NOMO-1 treated with dmso at 0.1 percent for 144 hours (cell line): ENCODE measurements at regions not wholly inside any gene's neighbourhood (a gene's known extent, or its start where the extent isn't known, plus 50 kb on each side); places are given as distances from the start of the nearest gene placed in this dataset.

Source experiments
- DNase-seq: peaks from one replicate; lab custom pipeline; 2025; ENCODE audit not compliant: unreplicated experiment; lab: John Stamatoyannopoulos, UW

GRCh38 chr11:109739379-109739778 lies 317.4 kb downstream of the C11orf87 start:
- no peak for DNase-seq

- no peak for DNase-seq
Observed at GRCh38 chr11:109745996-109746625, 324.1 kb downstream of the C11orf87 start.

DNA sequence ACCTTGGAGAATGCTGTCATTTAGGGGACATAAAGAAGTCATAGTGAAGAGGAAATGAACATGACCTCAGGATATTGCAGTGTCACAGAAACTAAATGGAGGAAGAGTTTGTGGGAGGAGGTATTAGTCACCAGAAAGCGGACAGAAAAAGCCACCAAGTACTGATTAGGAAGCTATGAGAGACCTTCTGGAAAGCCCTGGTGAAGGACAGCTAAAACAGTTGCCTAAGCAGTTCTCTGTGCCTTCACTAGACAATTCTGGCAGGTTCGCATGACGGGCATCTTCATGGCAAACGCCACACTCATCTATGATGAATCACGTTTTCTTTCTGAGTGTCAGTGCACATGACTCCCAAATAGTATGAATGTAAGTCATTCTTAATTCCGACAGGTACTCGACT lies 325.8 kb downstream of the C11orf87 start:
- peak; percentile 89 for DNase-seq

GRCh38 chr11:109749476-109749875 lies 327.5 kb downstream of the C11orf87 start:
- no peak for DNase-seq

DNA sequence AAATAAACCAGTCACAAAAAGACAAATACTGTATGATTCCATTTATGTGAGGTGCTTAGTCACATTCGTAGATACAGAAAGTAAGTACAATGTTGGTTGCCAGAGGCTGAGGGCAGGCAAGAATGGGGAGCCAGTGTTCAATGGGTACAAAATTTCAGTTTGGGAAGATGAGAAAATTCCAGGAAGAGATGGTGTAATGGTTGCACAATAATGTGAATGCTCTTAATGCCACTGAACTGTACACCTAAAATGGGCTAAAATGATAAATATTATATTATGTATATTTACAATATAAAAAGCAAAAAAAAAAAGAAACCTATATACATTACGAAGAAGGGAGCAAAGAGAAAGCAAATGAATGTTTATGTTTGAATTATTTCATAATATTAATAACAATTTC lies 329.0 kb downstream of the C11orf87 start:
- no peak for DNase-seq

GRCh38 chr11:109752212-109752825 lies 330.3 kb downstream of the C11orf87 start:
- no peak for DNase-seq

DNA sequence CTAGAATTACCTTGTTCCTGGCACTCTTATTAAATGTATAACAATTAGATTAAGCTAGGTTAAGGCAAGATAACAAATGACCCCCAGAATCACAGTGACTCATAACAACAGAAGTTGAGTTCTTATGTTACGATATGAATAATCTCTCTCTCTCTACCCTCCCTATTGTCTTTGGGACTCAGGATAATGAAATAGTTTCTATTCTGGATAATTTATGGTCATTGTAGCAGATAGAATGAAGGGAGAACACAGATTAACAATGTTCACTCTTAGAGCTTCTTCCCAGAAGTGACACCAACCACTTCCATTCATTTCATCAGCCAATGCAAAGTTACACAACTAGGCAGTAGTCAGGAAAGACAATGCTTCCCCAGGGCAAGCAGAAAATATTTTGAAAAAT lies 334.5 kb downstream of the C11orf87 start:
- no peak for DNase-seq

DNA sequence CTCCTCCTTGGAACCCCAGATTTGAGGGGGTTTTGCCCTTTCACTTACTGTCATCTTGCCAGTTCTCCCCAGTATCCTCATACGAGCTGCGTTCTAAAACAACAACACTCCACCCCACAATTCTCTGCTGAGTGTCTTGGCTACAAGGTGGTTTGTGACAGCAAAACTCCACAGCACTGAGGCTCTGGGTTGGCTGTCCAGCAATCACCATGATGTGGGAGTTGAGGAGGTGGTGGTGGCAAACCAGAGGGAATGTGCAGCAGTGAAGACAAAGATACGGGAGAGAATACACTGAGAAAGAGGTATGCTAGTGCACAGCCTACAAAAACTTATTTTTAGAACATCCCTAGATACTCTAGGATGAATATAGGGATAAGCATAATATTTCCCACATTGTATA lies 335.0 kb downstream of the C11orf87 start:
- DNase-seq = no peak

GRCh38 chr11:109762546-109762945 lies 330.6 kb upstream of the ZC3H12C start:
- DNase-seq = no peak

DNA sequence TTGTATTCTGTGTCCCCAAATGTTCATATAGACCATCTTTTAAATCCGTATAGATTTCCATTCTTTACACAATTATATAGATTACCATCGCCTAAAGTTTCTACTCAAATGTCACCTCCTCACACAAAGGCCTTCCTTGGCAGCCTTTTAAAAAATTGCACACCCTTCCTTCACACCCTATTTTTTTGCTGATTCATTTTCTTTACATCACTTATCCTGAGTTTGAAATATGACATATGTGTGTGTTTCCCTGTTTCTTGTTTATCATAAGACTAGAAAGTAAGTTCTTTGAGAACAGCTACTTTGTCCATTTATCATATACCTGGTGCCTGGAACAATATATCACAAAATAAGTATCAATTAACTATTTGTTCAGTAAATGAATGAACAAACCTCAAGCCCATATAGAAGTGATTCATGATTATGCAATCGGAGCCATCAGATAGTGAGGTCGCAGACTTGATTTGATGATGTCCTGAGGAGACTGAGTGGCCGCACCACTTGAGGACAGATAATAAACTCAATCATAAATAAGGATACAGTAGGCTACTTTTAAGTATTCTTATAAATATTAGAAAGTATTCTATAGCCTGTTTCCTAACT lies 327.4 kb upstream of the ZC3H12C start:
- no peak for DNase-seq

- DNase-seq = no peak
Observed at GRCh38 chr11:109769858-109770257, 323.3 kb upstream of the ZC3H12C start.

DNA sequence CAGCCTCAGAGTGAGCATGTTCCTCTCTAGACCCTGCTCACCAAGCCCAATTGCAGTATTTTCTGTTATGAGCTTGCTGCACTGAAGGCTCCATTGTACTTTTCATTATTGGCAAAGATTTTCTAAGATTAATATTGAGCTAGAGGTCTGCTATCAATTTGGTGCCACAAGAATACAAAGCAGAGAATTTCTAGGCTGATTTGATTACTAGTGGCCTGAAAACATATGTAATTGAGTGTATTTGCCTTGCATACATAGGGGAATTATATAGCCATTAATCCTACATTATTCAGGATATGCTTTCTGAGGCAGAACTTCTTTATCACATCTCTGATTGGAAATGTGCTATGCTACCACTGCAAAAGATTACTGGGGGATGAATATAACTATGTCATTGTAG lies 322.9 kb upstream of the ZC3H12C start:
- DNase-seq = no peak

DNA sequence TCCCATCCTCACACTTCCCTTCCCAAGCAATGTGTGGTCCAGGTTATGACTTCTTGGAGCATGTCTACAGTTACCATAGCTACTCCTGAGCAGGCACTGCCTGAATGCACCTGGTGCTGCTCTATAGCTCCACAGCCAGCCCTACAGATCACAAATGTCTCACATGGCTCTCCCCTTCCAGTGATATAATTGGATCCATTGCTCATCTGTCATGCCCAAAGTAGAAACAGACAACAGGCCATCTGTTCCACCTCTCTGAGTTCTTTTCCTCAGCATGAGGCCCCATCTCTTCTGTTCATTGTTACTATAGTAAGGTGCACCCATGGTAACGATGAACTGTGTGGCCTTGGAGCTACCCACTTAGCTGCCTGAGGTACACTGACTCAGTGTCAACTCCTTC lies 320.3 kb upstream of the ZC3H12C start:
- no peak for DNase-seq

- no peak for DNase-seq
Observed at GRCh38 chr11:109775686-109776085, 317.5 kb upstream of the ZC3H12C start.

- DNase-seq = no peak
Observed at GRCh38 chr11:109783014-109783413, 310.2 kb upstream of the ZC3H12C start.

DNA sequence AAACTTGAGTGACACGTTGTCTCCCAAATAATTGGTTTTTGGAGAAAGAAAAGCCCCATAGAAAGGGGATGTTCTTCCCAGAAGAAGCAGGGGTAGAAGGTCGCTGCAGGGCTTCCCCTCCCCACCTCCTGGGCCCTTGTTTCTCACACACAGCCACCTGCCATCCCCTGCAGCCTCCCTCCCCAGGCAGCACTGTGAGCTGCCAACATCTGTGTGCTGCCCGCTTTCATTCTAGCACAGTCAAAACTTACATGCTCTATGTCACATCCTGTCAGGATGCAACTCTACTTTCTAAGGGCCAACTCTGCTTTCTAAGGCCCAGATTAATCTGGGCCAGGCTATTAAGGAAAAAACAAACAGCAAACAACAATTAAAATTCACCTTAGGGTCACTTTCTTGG lies 309.4 kb upstream of the ZC3H12C start:
- no peak for DNase-seq

DNA sequence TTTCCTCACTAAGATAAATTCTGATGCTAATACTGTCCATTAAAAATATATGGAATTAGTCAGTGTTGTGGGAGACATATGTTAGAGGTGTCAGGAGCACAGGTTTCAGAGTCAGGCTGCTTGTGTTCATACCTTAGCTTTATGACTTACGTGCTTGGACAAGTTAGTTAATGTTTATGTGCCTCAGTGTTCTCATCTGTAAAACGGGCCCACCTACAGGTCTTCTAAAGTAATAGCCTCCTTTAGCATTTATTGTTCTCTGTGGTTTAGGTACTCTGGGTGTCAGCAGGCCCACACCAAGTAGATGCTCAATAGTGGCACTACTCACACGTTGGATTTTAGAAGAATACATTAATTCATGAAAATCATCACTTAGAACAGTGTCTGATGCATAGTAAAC lies 308.7 kb upstream of the ZC3H12C start:
- no peak for DNase-seq

GRCh38 chr11:109785198-109785597 lies 308.0 kb upstream of the ZC3H12C start:
- DNase-seq = no peak

DNA sequence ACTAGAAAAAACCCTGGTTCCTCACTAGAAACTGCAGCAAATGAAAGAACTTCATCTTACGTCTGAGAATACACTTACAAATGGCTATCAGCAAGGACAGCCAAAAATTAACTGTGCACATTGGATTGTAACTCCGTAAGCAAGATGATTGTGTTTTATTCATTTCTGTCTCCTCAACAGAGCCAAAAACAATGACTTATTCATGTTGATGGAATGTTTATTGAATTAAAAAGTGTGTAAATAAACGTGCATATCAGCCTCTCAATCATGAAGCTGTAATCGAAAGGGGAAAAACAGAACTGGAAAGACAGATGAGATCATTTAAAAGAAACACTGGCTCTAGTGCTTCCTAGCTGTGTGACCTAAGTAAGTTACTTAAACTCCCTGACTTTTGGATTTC lies 307.5 kb upstream of the ZC3H12C start:
- DNase-seq = no peak

DNA sequence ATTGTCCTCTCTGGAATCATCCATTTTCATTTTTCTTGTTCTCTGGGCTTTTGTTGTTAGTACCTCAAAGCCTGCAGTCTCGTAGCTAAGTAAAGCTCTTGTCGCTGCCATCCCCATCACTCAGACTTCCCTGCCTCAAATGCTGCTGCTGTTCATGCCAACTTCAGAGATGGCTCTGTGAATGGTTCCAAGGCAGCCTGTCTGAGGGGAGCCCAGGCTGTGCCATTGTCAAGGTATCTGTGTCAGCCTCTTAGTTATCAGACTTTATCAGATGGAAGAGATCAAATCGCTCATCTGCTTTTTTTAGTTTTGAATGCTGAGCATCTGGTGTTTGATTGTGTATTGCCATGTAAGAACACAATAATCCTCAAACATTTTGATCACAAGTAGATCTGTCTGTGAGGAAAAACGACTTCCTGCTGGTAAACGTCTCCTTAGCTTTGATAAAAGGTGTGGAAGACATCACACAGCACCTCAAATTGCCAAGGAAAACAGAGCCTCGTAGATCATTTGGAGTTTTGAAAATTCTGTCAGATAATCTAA lies 304.2 kb upstream of the ZC3H12C start:
- no peak for DNase-seq

DNA sequence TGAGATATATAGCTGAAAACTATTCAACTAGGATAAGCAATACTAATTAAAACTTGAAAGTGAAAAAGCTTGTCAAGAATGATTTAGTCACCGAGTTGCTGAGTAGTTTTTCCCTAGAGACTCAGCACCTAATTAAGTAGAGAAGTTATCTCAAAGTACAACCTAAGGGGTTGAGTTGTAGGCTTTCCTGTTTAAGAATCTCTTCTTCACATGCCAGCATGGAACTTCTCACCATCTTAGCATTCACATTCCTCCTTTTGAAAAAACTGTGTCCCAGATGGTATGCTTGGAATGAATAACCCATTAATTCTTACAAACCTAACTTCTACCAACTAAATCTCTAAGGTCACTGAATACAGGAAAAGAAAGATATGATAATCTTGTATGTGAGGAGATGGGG lies 303.3 kb upstream of the ZC3H12C start:
- DNase-seq = no peak

DNA sequence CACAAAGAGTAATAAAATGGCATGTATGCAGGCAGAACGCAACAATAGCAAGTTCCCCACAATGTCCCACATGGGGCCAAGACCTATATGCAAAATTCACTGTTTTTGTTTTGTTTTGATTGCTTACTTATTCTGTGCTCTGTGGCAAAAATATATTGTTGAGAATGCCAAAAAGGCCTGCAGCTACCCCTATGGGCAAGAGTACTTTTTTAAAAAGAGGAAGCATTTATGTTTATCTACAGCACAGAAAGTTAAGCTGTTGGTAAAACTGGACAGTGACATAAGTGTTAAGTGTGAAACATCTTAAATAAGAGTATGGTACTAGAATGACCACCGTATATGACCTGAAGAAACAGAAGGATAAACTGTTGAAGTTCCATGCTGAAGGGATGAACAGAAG lies 301.9 kb upstream of the ZC3H12C start:
- DNase-seq = no peak
